GM21390 (cell line): ENCODE measurements at regions not wholly inside any gene's neighbourhood (a gene's known extent, or its start where the extent isn't known, plus 50 kb on each side); places are given as distances from the start of the nearest gene placed in this dataset.
"Not testable (repeated sequence)": the region's sequence is repeated elsewhere in the genome, so short reads cannot be mapped to it uniquely, and the experiment has no call there.

Experiments
- ATAC-seq: cut with Tn5 transposase; IDR thresholded peaks from one replicate; pipeline ENCODE4 v1.9.1; 2021; ENCODE audit not compliant: unreplicated experiment

GRCh38 chr13:90577726-90578125 is 769.8 kb upstream of the MIR17HG start:
- no peak for ATAC-seq

DNA sequence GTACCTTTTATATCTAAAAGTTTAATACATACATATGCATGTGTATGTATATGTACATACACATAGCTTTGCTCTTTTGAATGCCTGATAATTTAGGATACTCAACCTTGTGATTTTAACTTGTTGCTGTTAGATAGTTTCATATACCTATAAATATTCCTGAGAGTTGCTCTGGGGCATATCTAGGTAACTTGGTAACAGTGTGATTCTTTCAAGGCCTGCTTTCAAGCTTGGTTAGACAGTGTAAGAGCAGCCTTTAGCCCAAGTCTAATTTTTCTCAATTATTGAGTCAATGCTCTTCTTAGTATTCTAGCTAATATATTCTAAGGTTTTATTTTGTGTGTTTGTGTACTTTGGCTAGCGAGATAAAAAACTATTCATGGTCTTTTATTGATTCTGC is 762.1 kb upstream of the MIR17HG start:
- no peak for ATAC-seq

GRCh38 chr13:90591260-90591926 is 756.1 kb upstream of the MIR17HG start:
- ATAC-seq: no peak

DNA sequence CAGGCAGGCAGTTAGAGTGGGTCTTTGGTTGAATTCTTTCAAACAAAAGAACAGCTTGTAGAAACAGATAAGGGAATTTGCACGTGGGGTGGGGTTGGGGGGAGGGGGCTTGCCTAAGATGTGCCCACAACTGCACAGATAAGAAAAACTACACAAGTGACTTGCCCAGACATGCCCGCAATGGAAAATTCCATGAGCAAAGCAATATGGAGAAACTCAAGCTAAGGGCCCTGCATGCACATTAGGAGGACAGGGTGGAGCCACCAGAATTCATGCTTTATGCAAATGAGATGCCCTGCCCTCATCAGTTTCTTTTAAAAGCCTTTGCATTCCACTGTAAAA is 755.6 kb upstream of the MIR17HG start:
- ATAC-seq: no peak

DNA sequence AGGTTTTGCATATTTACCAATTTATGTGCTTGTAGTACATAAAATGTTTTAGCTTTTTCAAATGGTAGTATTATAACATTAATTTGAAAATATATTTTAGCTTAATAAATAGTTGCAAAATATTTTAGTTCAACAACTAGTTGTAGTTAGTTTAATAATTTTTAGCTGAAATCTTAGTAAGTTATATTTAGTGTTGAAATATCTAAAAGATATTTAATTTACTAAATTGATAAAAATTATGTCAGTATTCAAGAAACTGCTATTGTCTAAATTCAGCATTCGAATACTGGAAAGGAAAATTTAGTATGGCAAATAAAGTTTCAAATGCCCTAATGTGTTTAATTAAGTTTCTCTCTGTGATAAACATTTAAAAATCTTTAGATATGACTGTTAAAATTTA is 754.5 kb upstream of the MIR17HG start:
- ATAC-seq: no peak

DNA sequence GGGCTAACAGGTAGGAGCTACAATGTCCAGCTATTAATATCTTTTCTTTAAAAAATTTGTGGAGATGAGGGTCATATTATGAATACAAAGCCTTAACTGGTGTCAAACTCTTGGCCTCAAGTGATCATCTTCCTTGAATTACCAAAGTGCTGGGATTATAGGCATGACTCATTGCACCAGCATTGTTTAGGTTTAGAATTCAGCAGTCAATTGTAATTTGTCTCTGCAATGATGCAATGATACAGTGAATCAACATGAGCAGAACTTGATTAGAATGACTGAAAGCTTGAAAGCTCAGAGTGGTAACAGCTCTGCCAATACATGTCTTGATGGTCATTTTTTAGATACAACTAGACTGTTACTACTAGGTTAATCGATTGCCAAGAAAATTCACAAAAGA is 752.8 kb upstream of the MIR17HG start:
- ATAC-seq: no peak

- no peak for ATAC-seq
Observed at GRCh38 chr13:90605664-90606063, 741.8 kb upstream of the MIR17HG start.

- not testable (repeated sequence) for ATAC-seq
Observed at GRCh38 chr13:90606921-90607320, 740.6 kb upstream of the MIR17HG start.

- ATAC-seq: no peak
Observed at GRCh38 chr13:90612391-90612790, 735.1 kb upstream of the MIR17HG start.

- no peak for ATAC-seq
Observed at GRCh38 chr13:90613076-90613795, 734.3 kb upstream of the MIR17HG start.

GRCh38 chr13:90615236-90615635 is 732.3 kb upstream of the MIR17HG start:
- ATAC-seq: no peak

- no peak for ATAC-seq
Observed at GRCh38 chr13:90615767-90616166, 731.7 kb upstream of the MIR17HG start.

DNA sequence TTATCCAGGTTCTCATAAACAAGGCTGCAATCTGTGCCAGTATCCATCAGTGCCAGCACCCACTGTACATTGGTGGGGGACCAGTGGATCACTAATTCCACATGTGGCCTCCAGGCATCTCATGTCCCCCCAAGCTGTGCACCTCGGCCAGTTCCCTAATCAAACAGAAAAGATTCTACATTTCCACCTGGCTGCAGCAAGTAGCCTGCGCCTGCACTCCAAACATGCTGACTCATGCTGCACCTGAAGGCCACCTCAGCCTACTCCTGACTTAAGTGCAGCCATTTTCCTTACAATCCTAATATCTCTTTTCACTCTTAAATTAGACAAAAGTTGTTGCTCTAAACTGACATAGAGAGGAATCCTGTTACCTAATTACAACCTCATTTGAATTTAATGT is 729.4 kb upstream of the MIR17HG start:
- no peak for ATAC-seq

GRCh38 chr13:90622541-90622940 is 724.9 kb upstream of the MIR17HG start:
- ATAC-seq: no peak

GRCh38 chr13:90623318-90624011 is 724.0 kb upstream of the MIR17HG start:
- no peak for ATAC-seq

DNA sequence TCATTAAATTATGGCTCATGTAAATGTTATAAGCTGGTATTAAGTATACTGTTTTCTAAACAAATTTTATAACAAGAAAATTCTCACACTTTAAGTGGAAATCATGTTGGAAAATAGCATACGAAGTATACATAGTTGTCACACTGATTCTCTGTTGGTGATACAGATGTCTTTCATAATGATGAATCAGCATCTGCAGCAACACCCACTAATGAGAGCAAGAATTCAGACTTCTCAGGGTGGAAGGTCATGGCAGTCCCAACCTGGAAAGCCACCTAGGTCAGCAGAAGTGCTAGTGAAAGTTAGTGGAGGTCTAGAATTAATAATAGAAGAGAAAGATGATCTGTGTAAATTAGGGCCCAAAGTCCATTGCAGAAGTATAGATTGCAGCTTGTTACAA is 719.7 kb upstream of the MIR17HG start:
- ATAC-seq: no peak

DNA sequence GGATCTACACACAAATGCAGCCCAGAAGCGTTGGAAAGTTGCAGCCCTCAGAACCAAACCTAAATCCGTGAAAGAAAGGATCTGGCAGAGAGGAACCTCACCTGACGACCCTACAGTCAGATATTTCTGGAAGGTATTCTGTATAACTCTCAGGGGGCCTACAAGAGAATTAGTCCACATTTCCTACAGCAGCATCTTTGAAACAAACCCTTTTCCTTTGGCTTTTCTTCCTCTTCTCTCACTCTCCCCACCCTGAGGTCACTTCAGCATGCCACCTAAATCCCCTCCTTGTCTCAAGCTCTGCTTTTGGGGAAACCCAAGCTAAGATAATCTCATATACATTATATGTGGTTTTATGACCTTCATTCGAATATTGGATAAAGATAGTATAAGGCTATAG is 719.0 kb upstream of the MIR17HG start:
- no peak for ATAC-seq

- no peak for ATAC-seq
Observed at GRCh38 chr13:90630716-90631115, 716.8 kb upstream of the MIR17HG start.

- no peak for ATAC-seq
Observed at GRCh38 chr13:90632184-90632583, 715.3 kb upstream of the MIR17HG start.

GRCh38 chr13:90633849-90634248 is 713.6 kb upstream of the MIR17HG start:
- ATAC-seq: no peak

GRCh38 chr13:90640976-90641375 is 706.5 kb upstream of the MIR17HG start:
- no peak for ATAC-seq

DNA sequence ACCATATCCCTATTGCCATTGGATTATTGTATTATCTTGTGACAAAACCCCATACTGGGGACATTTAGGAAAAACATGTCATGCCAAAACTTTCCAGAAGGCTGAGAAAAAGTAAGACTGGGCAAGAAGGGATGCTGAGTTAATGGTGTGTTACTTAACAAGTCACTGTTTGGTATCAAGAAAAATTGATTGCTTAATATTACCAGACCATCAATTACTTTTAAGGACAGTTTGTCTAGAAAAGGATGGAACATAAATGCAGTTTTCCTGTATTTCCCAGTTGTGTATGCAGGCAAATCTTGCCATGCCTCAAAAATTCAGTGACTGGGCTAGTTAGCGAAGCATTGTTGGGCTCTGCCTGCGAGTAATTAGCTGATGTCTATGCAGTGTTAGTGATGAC is 705.6 kb upstream of the MIR17HG start:
- ATAC-seq: no peak
